ENCODE measurements at regions not wholly inside any gene's neighbourhood (a gene's known extent, or its start where the extent isn't known, plus 50 kb on each side); places are given as distances from the start of the nearest gene placed in this dataset.

GRCh38 chr4:156103311-156103710, 149.6 kb upstream of the CTSO start:
- H3K27ac ChIP-seq (ENCODE audit: low read depth, low read length) = no peak overlapping the region
- intact Hi-C loops (cut with micrococcal nuclease) = no loop called here
- H3K36me3 ChIP-seq (ENCODE audit: insufficient read depth, low read length) = no peaks in the 10 kb centered on the region
- POLR2A ChIA-PET (ENCODE audit: partially characterized antibody) = no interaction called here
- H3K27me3 Mint-ChIP-seq = no peaks in the 10 kb centered on the region
- no peaks in the 10 kb centered on the region for H3K36me3 Mint-ChIP-seq
- no peaks in the 10 kb centered on the region for H3K4me1 ChIP-seq (ENCODE audit: insufficient read depth, low read length)
- CTCF ChIA-PET (ENCODE audit: partially characterized antibody) = no interaction called here
- no peak overlapping the region for H3K27ac Mint-ChIP-seq
- H3K4me1 Mint-ChIP-seq = no peaks in the 10 kb centered on the region
- DNase-seq = no peak
- no peaks in the 10 kb centered on the region for H3K9me3 Mint-ChIP-seq
- no peak overlapping the region for H3K4me3 ChIP-seq (ENCODE audit: low read length in 2 of 2)
- no peaks in the 10 kb centered on the region for H3K9me3 ChIP-seq (ENCODE audit: control insufficient read depth in 1 of 2, low read length in 2 of 2)
- no peak overlapping the region for H3K4me3 Mint-ChIP-seq
- H3K27me3 ChIP-seq (ENCODE audit: insufficient read depth, low read length) = no peaks in the 10 kb centered on the region

DNA sequence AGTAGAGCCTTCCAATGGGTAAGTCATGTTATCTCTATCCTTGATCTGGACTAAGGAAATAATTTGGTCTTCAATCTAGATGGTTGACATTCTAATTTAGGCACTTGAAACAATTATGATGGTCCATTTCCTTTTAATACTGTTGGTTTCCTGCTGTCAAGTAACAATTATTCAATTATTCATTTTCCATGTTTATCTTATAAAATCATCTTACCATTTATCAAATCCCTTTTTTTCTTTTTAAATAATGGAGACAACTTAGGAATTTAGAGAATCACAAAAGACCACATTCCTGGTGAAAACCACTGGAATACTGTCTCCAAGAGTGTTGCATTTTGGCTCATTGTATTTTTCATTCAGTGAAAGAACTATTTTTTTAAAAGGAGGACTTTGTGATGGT, 148.7 kb upstream of the CTSO start:
- H3K27ac Mint-ChIP-seq = no peak overlapping the region
- H3K27me3 Mint-ChIP-seq = no peaks in the 10 kb centered on the region
- Histone ChIP-seq H3K9me3 (ENCODE audit: control insufficient read depth in 1 of 2, low read length in 2 of 2) (no peaks in the 10 kb centered on the region), H3K4me1 (ENCODE audit: insufficient read depth, low read length) (no peaks in the 10 kb centered on the region), H3K27ac (ENCODE audit: low read depth, low read length) (no peak overlapping the region), H3K36me3 (ENCODE audit: insufficient read depth, low read length) (no peaks in the 10 kb centered on the region), H3K4me3 (ENCODE audit: low read length in 2 of 2) (no peak overlapping the region), H3K27me3 (ENCODE audit: insufficient read depth, low read length) (no peaks in the 10 kb centered on the region)
- H3K9me3 Mint-ChIP-seq = no peaks in the 10 kb centered on the region
- H3K4me3 Mint-ChIP-seq = no peak overlapping the region
- intact Hi-C loops (cut with micrococcal nuclease) = no loop called here
- H3K36me3 Mint-ChIP-seq = no peaks in the 10 kb centered on the region
- ChIA-PET POLR2A (ENCODE audit: partially characterized antibody) (no interaction called here), CTCF (ENCODE audit: partially characterized antibody) (no interaction called here)
- no peak for DNase-seq
- H3K4me1 Mint-ChIP-seq = no peaks in the 10 kb centered on the region

- Histone ChIP-seq H3K9me3 (ENCODE audit: control insufficient read depth in 1 of 2, low read length in 2 of 2) (no peaks in the 10 kb centered on the region), H3K4me3 (ENCODE audit: low read length in 2 of 2) (no peak overlapping the region), H3K27me3 (ENCODE audit: insufficient read depth, low read length) (no peaks in the 10 kb centered on the region), H3K27ac (ENCODE audit: low read depth, low read length) (no peak overlapping the region), H3K4me1 (ENCODE audit: insufficient read depth, low read length) (no peaks in the 10 kb centered on the region), H3K36me3 (ENCODE audit: insufficient read depth, low read length) (no peaks in the 10 kb centered on the region)
- no peaks in the 10 kb centered on the region for H3K9me3 Mint-ChIP-seq
- no peaks in the 10 kb centered on the region for H3K27me3 Mint-ChIP-seq
- H3K36me3 Mint-ChIP-seq = no peaks in the 10 kb centered on the region
- H3K4me1 Mint-ChIP-seq = no peaks in the 10 kb centered on the region
- intact Hi-C loops (cut with micrococcal nuclease) = no loop called here
- no peak overlapping the region for H3K27ac Mint-ChIP-seq
- no peak for DNase-seq
- CTCF ChIA-PET (ENCODE audit: partially characterized antibody) = no interaction called here
- POLR2A ChIA-PET (ENCODE audit: partially characterized antibody) = no interaction called here
- H3K4me3 Mint-ChIP-seq = no peak overlapping the region
These were observed 147.9 kb upstream of the CTSO start for GRCh38 chr4:156101571-156101970.

GRCh38 chr4:156100651-156101050, 147.0 kb upstream of the CTSO start:
- Mint-ChIP-seq H3K4me1 (no peaks in the 10 kb centered on the region), H3K27me3 (no peaks in the 10 kb centered on the region), H3K9me3 (no peaks in the 10 kb centered on the region), H3K4me3 (no peak overlapping the region), H3K36me3 (no peaks in the 10 kb centered on the region), H3K27ac (no peak overlapping the region)
- H3K4me3 ChIP-seq (ENCODE audit: low read length in 2 of 2) = no peak overlapping the region
- H3K27ac ChIP-seq (ENCODE audit: low read depth, low read length) = no peak overlapping the region
- no peaks in the 10 kb centered on the region for H3K9me3 ChIP-seq (ENCODE audit: control insufficient read depth in 1 of 2, low read length in 2 of 2)
- POLR2A ChIA-PET (ENCODE audit: partially characterized antibody) = no interaction called here
- CTCF ChIA-PET (ENCODE audit: partially characterized antibody) = no interaction called here
- DNase-seq = no peak
- no peaks in the 10 kb centered on the region for H3K4me1 ChIP-seq (ENCODE audit: insufficient read depth, low read length)
- no peaks in the 10 kb centered on the region for H3K27me3 ChIP-seq (ENCODE audit: insufficient read depth, low read length)
- H3K36me3 ChIP-seq (ENCODE audit: insufficient read depth, low read length) = no peaks in the 10 kb centered on the region
- intact Hi-C loops (cut with micrococcal nuclease) = no loop called here

DNA sequence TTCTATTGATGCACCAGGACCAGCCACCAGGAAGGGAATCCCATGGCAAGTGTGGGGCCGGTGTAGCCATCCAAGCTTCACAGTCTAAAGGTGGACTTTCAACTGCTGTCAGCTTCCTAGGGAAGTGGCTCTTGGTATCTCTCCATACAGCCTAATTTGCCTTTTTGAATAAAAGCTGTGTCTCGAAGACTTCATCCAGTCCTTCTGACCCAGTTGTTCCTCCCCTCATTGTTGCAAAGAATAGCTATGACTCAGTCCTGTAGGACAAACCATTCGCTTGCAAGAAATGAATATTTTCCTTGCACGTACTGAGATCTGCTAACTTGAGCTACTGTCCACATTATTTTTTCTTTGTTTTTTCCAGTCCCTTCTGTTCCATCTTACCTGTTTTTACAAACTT, 145.1 kb upstream of the CTSO start:
- Mint-ChIP-seq H3K4me1 (no peaks in the 10 kb centered on the region), H3K9me3 (peaks cover 0 to under 1% (median 0%) of the 10 kb centered on the region in 8 donors)
- H3K9me3 ChIP-seq (ENCODE audit: control insufficient read depth in 1 of 2, low read length in 2 of 2) = no peaks in the 10 kb centered on the region

GRCh38 chr4:156085100-156085499, 131.4 kb upstream of the CTSO start:
- H3K9me3 Mint-ChIP-seq = peaks cover 0 to 4% (median 0%) of the 10 kb centered on the region in 8 donors
- no peaks in the 10 kb centered on the region for H3K36me3 Mint-ChIP-seq
- Histone ChIP-seq H3K27me3 (ENCODE audit: insufficient read depth, low read length) (no peaks in the 10 kb centered on the region), H3K9me3 (ENCODE audit: control insufficient read depth in 1 of 2, low read length in 2 of 2) (no peaks in the 10 kb centered on the region), H3K36me3 (ENCODE audit: insufficient read depth, low read length) (no peaks in the 10 kb centered on the region), H3K4me3 (ENCODE audit: low read length in 2 of 2) (no peak overlapping the region), H3K4me1 (ENCODE audit: insufficient read depth, low read length) (no peaks in the 10 kb centered on the region), H3K27ac (ENCODE audit: low read depth, low read length) (no peak overlapping the region)
- no peak for DNase-seq
- no peak overlapping the region for H3K27ac Mint-ChIP-seq
- CTCF ChIA-PET (ENCODE audit: partially characterized antibody) = no interaction called here
- POLR2A ChIA-PET (ENCODE audit: partially characterized antibody) = no interaction called here
- H3K4me1 Mint-ChIP-seq = no peaks in the 10 kb centered on the region
- no peaks in the 10 kb centered on the region for H3K27me3 Mint-ChIP-seq
- H3K4me3 Mint-ChIP-seq = no peak overlapping the region
- intact Hi-C loops (cut with micrococcal nuclease) = no loop called here

More for the DNA sequence above, 145.1 kb upstream of the CTSO start:
- no peak overlapping the region for H3K4me3 Mint-ChIP-seq
- no peaks in the 10 kb centered on the region for H3K36me3 Mint-ChIP-seq
- Histone ChIP-seq H3K27ac (ENCODE audit: low read depth, low read length) (no peak overlapping the region), H3K4me1 (ENCODE audit: insufficient read depth, low read length) (no peaks in the 10 kb centered on the region), H3K27me3 (ENCODE audit: insufficient read depth, low read length) (no peaks in the 10 kb centered on the region), H3K36me3 (ENCODE audit: insufficient read depth, low read length) (no peaks in the 10 kb centered on the region), H3K4me3 (ENCODE audit: low read length in 2 of 2) (no peak overlapping the region)
- H3K27me3 Mint-ChIP-seq = no peaks in the 10 kb centered on the region
- ChIA-PET CTCF (ENCODE audit: partially characterized antibody) (no interaction called here), POLR2A (ENCODE audit: partially characterized antibody) (no interaction called here)
- intact Hi-C loops (cut with micrococcal nuclease) = no loop called here
- no peak overlapping the region for H3K27ac Mint-ChIP-seq
- DNase-seq = no peak

GRCh38 chr4:156084373-156084772, 130.7 kb upstream of the CTSO start:
- no peak overlapping the region for H3K4me3 ChIP-seq (ENCODE audit: low read length in 2 of 2)
- POLR2A ChIA-PET (ENCODE audit: partially characterized antibody) = no interaction called here
- H3K27me3 ChIP-seq (ENCODE audit: insufficient read depth, low read length) = no peaks in the 10 kb centered on the region
- H3K27ac ChIP-seq (ENCODE audit: low read depth, low read length) = no peak overlapping the region
- H3K27ac Mint-ChIP-seq = peak overlapping the region in 1 of 7 donors; percentile 35
- H3K4me1 Mint-ChIP-seq = no peaks in the 10 kb centered on the region
- H3K4me1 ChIP-seq (ENCODE audit: insufficient read depth, low read length) = no peaks in the 10 kb centered on the region
- intact Hi-C loops (cut with micrococcal nuclease) = no loop called here
- no peaks in the 10 kb centered on the region for H3K9me3 ChIP-seq (ENCODE audit: control insufficient read depth in 1 of 2, low read length in 2 of 2)
- no peaks in the 10 kb centered on the region for H3K36me3 ChIP-seq (ENCODE audit: insufficient read depth, low read length)
- no peak for DNase-seq
- CTCF ChIA-PET (ENCODE audit: partially characterized antibody) = no interaction called here
- H3K9me3 Mint-ChIP-seq = peaks cover 0 to 4% (median 0%) of the 10 kb centered on the region in 8 donors
- H3K4me3 Mint-ChIP-seq = no peak overlapping the region
- no peaks in the 10 kb centered on the region for H3K27me3 Mint-ChIP-seq
- H3K36me3 Mint-ChIP-seq = no peaks in the 10 kb centered on the region

GRCh38 chr4:156073976-156074375, 120.3 kb upstream of the CTSO start:
- Histone ChIP-seq H3K4me1 (ENCODE audit: insufficient read depth, low read length) (no peaks in the 10 kb centered on the region), H3K27ac (ENCODE audit: low read depth, low read length) (no peak overlapping the region), H3K4me3 (ENCODE audit: low read length in 2 of 2) (no peak overlapping the region), H3K27me3 (ENCODE audit: insufficient read depth, low read length) (no peaks in the 10 kb centered on the region), H3K36me3 (ENCODE audit: insufficient read depth, low read length) (no peaks in the 10 kb centered on the region), H3K9me3 (ENCODE audit: control insufficient read depth in 1 of 2, low read length in 2 of 2) (no peaks in the 10 kb centered on the region)
- Mint-ChIP-seq H3K4me1 (no peaks in the 10 kb centered on the region), H3K4me3 (no peak overlapping the region), H3K36me3 (no peaks in the 10 kb centered on the region), H3K27me3 (no peaks in the 10 kb centered on the region), H3K9me3 (peaks cover 0 to 3% (median 0%) of the 10 kb centered on the region in 8 donors), H3K27ac (no peak overlapping the region)
- CTCF ChIA-PET (ENCODE audit: partially characterized antibody) = no interaction called here
- no peak for DNase-seq
- POLR2A ChIA-PET (ENCODE audit: partially characterized antibody) = no interaction called here
- intact Hi-C loops (cut with micrococcal nuclease) = no loop called here
